ENCODE measurements at regions not wholly inside any gene's neighbourhood (a gene's known extent, or its start where the extent isn't known, plus 50 kb on each side); places are given as distances from the start of the nearest gene placed in this dataset.

GRCh38 chr6:55696501-55696900, 117.5 kb upstream of the HMGCLL1 start:
- DNase-seq (ENCODE audit: extremely low read depth, low read depth) = no peak

- DNase-seq (ENCODE audit: extremely low read depth, low read depth) = no peak
Observed at GRCh38 chr6:55696041-55696440, 117.0 kb upstream of the HMGCLL1 start.

GRCh38 chr6:55694759-55695158, 115.8 kb upstream of the HMGCLL1 start:
- DNase-seq (ENCODE audit: extremely low read depth, low read depth) = no peak

- no peak for DNase-seq (ENCODE audit: extremely low read depth, low read depth)
Observed at GRCh38 chr6:55694148-55694547, 115.2 kb upstream of the HMGCLL1 start.

GRCh38 chr6:55679503-55679902, 100.5 kb upstream of the HMGCLL1 start:
- no peak for DNase-seq (ENCODE audit: extremely low read depth, low read depth)

GRCh38 chr6:55678330-55679224, 99.6 kb upstream of the HMGCLL1 start:
- no peak for DNase-seq (ENCODE audit: extremely low read depth, low read depth)

GRCh38 chr6:55676736-55677135, 97.7 kb upstream of the HMGCLL1 start:
- no peak for DNase-seq (ENCODE audit: extremely low read depth, low read depth)

GRCh38 chr6:55675941-55676340, 96.9 kb upstream of the HMGCLL1 start:
- DNase-seq (ENCODE audit: extremely low read depth, low read depth) = no peak

- no peak for DNase-seq (ENCODE audit: extremely low read depth, low read depth)
Observed at GRCh38 chr6:55674672-55675071, 95.7 kb upstream of the HMGCLL1 start.

GRCh38 chr6:55670850-55671413, 91.9 kb upstream of the HMGCLL1 start:
- no peak for DNase-seq (ENCODE audit: extremely low read depth, low read depth)

- DNase-seq (ENCODE audit: extremely low read depth, low read depth) = no peak
Observed at GRCh38 chr6:55669028-55669427, 90.0 kb upstream of the HMGCLL1 start.

GRCh38 chr6:55668591-55668990, 89.6 kb upstream of the HMGCLL1 start:
- no peak for DNase-seq (ENCODE audit: extremely low read depth, low read depth)

GRCh38 chr6:55667341-55667740, 88.3 kb upstream of the HMGCLL1 start:
- DNase-seq (ENCODE audit: extremely low read depth, low read depth) = no peak

GRCh38 chr6:55666606-55667225, 87.7 kb upstream of the HMGCLL1 start:
- no peak for DNase-seq (ENCODE audit: extremely low read depth, low read depth)

GRCh38 chr6:55666037-55666436, 87.0 kb upstream of the HMGCLL1 start:
- DNase-seq (ENCODE audit: extremely low read depth, low read depth) = no peak

GRCh38 chr6:55664591-55665587, 85.9 kb upstream of the HMGCLL1 start:
- no peak for DNase-seq (ENCODE audit: extremely low read depth, low read depth)

- no peak for DNase-seq (ENCODE audit: extremely low read depth, low read depth)
Observed at GRCh38 chr6:55663914-55664313, 84.9 kb upstream of the HMGCLL1 start.

- DNase-seq (ENCODE audit: extremely low read depth, low read depth) = no peak
Observed at GRCh38 chr6:55659304-55659703, 80.3 kb upstream of the HMGCLL1 start.

GRCh38 chr6:55654445-55654844, 75.5 kb upstream of the HMGCLL1 start:
- DNase-seq (ENCODE audit: extremely low read depth, low read depth) = no peak

GRCh38 chr6:55652429-55652828, 73.4 kb upstream of the HMGCLL1 start:
- DNase-seq (ENCODE audit: extremely low read depth, low read depth) = no peak

GRCh38 chr6:55651015-55651414, 72.0 kb upstream of the HMGCLL1 start:
- DNase-seq (ENCODE audit: extremely low read depth, low read depth) = no peak
